Esophagus muscularis mucosa (tissue), 3 donors: ENCODE measurements at regions not wholly inside any gene's neighbourhood (a gene's known extent, or its start where the extent isn't known, plus 50 kb on each side); places are given as distances from the start of the nearest gene placed in this dataset.

Experiments
- POLR2AphosphoS5 ChIP-seq, 2 donors: sonication (generic); formaldehyde crosslinking; IDR thresholded peaks; one replicate each; pipeline ENCODE4 v1.6.1; 2017; ENCODE audit warnings: antibody characterized with exemption in 2 of 2
- TF ChIP-seq, protein P1 (sequence below), 3 experiments: fragments of 200-600 bp in 2 of 3; fragments of 450-650 bp in 1 of 3; sonication (generic) in 2 of 3; IDR thresholded peaks; one replicate each; pipeline ENCODE4 v1.5.1; 2017 to 2019; ENCODE audit warnings: antibody characterized with exemption in 3 of 3, mild to moderate bottlenecking in 2 of 3, moderate library complexity in 1 of 3

DNA sequence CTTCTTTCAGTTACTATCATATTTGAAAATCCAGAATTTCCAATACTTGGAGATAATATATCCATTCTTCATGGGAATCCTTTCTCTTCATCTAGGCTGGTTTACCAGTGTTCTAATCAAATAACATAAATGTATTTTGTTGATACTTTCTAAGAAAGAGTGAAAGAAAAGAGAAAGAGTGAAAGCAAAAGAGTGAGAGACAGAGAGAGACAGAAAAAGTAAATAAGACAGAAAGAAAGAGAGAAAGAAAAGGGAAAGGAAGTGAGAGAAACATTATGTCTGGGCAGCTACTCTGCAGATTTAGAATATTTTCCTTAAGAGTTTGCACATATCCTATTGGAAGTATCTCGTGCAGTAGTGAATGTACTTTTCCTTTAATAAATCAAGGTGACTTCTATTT, 781.0 kb upstream of the GJE1 start:
- TF ChIP-seq, protein P1, sequence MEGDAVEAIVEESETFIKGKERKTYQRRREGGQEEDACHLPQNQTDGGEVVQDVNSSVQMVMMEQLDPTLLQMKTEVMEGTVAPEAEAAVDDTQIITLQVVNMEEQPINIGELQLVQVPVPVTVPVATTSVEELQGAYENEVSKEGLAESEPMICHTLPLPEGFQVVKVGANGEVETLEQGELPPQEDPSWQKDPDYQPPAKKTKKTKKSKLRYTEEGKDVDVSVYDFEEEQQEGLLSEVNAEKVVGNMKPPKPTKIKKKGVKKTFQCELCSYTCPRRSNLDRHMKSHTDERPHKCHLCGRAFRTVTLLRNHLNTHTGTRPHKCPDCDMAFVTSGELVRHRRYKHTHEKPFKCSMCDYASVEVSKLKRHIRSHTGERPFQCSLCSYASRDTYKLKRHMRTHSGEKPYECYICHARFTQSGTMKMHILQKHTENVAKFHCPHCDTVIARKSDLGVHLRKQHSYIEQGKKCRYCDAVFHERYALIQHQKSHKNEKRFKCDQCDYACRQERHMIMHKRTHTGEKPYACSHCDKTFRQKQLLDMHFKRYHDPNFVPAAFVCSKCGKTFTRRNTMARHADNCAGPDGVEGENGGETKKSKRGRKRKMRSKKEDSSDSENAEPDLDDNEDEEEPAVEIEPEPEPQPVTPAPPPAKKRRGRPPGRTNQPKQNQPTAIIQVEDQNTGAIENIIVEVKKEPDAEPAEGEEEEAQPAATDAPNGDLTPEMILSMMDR (IDR thresholded peaks at IDR 0.05): no peak
- no peak for TF ChIP-seq POLR2AphosphoS5 (IDR thresholded peaks at IDR 0.05)
